Limb (tissue), 2 donors: ENCODE measurements at regions not wholly inside any gene's neighbourhood (a gene's known extent, or its start where the extent isn't known, plus 50 kb on each side); places are given as distances from the start of the nearest gene placed in this dataset.

Experiments used
- DNase-seq, 2 donors: peaks; one replicate each; pipeline ENCODE4 v3.0.0-alpha.2; 2016; ENCODE audit errors: extremely low spot score in 2 of 2

- DNase-seq, result no peak
Observed at GRCh38 chr11:11140510-11140909, 212.5 kb downstream of the CSNK2A3 start.

DNA sequence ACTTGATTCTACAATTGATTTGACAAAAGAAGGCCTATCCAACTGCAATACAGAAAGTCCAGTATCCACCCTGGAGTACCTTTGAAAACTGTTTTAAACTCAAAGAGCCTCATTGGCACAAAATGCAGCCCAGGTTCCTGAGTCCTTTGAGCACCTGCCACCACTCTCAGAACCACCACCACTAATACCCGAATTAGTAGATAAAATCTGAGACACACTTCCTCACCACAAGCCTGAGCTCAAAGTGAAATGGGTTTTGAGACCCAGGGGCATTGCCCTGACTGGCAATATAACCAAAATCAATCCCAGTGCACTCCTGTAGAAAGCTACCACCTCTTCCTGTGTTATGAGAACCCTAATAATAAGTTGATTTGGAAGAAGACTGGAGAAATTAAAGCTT lies 215.7 kb downstream of the CSNK2A3 start:
- DNase-seq, result no peak

GRCh38 chr11:11135820-11136476 lies 217.1 kb downstream of the CSNK2A3 start:
- no peak for DNase-seq

DNA sequence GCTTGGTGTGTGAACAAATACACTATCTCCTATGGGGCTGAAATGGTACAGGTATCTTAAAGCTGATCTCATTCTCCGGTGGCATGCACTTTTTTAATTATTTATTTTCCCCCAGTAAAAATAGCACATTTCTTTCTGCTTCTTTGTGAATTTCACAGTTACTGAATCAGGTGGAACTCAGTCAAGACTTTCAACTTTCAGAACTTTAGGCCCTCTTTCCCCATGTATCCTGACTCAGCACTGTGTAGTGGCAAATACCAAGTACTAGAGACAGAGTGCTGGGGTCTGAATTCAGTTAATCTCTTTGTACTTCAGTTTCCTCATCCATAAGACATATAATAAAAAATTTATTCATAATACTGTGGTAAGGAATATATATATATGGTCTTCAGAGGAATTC lies 223.9 kb downstream of the CSNK2A3 start:
- DNase-seq, result no peak

DNA sequence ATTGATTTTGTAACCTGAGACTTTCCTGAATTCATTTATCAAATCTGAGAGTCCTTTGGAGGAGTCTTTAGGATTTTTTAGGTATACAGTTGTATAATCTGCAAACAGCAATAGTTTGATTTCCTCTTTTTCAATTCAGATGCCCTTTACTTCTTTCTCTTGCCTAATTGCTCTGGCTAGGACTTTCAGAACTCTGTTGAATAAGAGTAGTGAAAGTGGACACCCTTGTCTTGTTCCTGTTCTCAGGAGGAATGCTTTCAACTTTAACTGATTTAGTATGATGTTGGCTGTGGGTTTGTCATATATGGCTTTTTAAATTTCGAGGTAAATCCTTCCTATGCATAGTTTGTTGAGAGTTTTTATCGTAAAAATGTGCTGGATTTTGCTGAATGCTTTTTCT lies 227.4 kb downstream of the CSNK2A3 start:
- no peak for DNase-seq

- no peak for DNase-seq
Observed at GRCh38 chr11:11122749-11123148, 230.3 kb downstream of the CSNK2A3 start.

DNA sequence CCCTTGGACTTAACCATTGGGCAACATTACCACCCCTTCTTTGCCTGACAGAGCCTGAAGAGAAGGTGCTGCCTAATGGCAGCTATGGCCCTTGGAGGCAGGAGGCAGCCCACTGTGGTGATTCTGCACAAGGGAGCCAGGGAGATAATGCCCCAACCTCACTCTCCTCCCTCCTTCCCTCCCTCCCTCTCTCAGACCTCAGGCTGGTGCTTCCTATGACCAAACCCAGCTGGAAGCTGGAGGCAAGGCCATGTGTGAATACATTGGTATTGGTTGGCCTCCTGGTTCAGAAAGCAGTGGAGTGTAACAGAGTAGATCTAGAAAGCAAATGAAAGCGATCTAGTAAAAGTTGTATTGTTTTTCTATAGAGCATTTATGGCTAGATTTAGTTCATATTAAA lies 233.1 kb downstream of the CSNK2A3 start:
- no peak for DNase-seq

- DNase-seq, result no peak
Observed at GRCh38 chr11:11117730-11118129, 235.3 kb downstream of the CSNK2A3 start.

DNA sequence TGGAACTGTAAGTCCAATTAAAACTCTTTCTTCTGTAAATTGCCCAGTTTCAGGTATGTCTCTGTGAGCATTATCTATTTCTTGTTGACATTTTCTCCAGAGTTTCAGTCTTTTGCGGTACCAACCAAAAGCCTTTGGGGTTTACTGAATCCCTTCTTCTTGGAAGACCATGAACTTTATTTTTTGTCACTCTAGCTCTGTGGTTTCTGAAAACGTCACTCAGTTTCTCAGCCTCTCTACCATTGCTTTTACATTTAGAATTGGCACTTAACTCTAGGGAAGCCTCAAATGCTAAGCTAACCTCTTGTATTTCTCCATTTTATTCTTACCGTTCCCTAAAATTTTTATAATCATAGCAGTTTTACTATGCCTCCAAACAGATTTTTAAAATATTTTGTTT lies 237.6 kb downstream of the CSNK2A3 start:
- no peak for DNase-seq

DNA sequence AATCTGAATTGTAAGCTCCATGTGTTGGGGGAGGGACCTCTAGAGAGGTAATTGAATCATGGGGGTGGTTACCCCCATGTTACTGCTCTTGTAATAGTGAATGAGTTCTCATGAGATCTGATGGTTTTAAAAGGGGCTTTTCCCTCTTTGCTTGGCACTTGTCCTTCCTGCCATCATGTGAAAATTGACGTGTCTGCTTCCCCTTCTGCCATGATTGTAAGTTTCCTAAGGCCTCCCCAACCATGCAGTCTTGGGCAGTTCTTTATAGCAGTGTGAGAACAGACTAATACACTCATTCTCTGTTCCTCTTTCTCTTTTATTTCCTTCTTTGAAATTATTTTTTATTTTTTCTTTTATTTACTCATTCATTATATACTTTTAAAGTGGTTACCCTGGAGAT lies 239.4 kb downstream of the CSNK2A3 start:
- DNase-seq, result no peak

- no peak for DNase-seq
Observed at GRCh38 chr11:11108026-11108425, 245.0 kb downstream of the CSNK2A3 start.

GRCh38 chr11:11107076-11107723 lies 245.8 kb downstream of the CSNK2A3 start:
- no peak for DNase-seq

- DNase-seq, result no peak
Observed at GRCh38 chr11:11105361-11105760, 247.5 kb upstream of the ZBED5 start.

GRCh38 chr11:11095831-11096723 lies 238.2 kb upstream of the ZBED5 start:
- no peak for DNase-seq

DNA sequence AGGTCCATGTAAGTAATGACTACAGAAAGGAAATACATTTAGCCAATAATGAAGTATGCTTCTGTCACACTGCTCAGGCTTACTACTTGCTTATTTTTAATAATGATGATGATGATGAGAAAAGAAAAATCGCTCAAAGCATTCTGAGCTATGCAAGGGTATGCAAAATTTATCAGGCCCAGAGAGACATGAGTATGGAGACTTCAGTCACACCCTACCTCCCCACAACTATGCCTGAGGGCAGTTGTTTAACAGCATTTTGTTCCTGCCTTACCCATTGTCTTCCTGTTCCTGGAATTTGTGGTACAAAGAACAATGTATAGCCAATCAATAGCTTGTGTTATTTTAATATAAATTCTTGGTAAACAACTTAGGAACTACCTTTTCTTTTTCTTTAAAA lies 232.6 kb upstream of the ZBED5 start:
- DNase-seq, result no peak

DNA sequence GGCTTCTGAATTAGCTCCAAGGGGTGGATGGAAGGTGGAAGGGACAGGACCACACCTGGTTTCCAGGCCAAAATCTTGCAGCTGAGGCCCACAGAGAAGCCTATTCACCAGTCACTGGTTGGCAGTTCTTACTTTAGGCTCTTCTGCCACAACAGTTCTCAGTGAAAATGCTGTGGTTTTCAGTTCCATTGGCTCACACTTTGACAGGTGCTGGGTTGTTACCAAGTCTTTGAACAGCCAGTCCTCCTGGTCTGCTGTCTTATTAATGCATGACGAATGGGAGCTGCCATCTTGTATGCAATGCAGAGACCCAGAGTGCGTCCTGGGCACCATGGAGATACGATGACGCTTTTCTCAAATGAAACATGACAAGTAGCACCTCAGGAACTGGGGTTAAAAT lies 232.0 kb upstream of the ZBED5 start:
- no peak for DNase-seq

DNA sequence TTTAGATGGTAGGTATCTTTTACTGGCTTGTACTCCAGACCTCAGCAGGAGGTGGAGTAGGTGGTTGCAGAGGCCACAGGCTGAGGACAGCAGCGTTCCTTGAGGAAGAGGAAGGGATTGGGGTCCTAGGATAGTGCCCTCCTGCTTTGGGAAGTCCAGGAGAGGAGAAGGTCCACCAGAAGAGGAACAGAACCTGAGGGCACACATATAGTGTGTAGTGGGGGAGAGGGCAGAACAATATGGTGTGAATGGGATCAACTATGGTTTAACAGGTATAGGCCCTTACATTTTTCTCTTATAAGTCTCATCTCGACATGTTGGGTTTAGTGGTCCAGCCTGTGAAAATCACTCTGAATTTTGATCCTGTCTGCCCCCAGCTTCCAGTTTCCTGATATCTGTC lies 229.1 kb upstream of the ZBED5 start:
- no peak for DNase-seq

DNA sequence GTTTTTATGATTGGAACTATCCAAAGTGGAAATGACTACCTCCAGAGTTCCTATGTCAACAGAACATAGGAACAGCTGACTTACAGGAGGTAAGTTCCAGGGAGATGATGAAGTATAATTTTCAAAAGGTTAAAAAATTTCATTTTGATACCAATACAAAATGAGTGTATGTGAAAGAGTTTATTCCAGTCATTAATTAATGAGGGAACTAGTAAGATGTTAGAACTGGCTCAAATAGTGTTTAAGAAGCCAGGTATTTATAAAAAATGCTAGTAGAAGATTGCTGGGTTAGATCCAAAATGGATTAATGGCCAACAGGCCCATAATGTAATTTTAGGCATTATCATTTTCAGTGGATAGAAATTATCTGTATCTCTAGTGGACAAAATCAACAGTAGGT lies 227.7 kb upstream of the ZBED5 start:
- no peak for DNase-seq

DNA sequence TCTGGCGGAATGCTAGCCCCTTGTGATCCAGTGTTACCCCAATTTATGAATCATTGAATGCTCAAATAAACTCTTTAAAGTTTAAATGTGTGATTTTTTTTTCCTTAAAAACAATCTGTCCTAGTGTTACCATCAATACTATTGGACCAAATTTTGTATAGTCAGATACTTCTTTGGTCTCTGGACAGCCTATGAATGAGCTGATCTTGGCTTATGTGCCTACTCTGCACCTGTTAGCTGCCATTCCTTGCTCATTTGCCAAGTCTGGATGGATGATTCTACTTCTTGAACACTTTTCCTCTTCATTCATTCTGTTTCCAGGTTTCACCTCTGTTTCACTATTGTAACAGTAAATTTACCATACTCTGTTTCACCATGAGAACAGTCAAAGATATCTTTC lies 226.5 kb upstream of the ZBED5 start:
- DNase-seq, result no peak

DNA sequence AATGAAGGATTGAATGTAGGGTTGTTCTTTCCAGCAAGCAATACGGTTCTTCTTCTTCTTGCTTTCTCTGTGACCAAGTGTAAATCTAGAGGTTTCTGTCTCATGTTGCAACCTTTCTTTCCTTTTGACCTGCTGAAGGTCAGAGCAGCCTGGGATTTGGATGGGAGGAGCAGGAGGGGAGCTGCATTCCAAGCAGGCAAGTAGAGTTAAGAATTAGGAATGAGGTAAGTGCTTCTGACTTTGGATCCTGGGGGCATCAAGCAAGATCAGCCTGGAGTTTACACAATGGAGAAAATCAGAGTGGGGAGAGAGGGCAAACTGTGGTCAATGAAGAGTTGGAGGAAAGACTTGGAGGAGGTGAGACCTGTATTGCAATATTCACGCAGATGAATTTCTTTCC lies 225.6 kb upstream of the ZBED5 start:
- DNase-seq, result no peak

DNA sequence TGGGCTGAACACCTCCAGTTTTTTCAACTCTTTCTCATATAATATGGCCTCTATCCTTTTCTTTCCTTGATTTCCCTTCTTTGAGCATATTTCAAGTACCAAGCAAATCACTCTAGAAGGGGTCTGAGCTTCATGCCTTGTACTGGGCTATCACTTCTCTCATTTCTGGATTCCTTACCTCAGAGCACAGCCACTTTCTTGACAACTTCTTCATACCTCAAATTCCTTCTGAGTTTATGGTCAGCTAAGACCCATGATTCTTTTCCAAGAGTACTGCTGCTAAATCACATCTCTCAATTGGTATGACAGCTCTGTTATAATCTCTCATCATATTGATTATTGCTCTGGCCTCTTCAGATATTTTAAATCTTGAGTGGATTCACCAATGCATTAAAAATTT lies 224.8 kb upstream of the ZBED5 start:
- no peak for DNase-seq

DNA sequence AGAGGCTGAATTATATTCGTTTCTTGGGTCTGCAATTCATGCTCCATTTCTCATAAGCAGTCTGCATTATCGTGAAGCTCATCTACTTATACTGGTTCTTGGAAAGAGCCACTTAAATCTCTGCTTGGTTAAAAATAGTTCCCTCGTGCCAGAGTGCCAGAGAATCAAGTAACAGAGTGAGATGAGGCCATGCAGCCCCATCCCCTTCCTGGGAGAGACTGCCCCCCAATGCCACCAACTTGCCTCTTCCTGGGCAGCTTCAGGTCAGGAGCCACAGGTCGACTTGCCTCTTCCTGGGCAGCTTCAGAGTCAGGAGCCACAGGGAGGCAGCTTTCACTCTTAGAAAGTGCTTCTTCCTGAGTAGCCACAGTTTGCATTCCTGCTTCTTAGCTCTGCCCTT lies 223.9 kb upstream of the ZBED5 start:
- no peak for DNase-seq

- no peak for DNase-seq
Observed at GRCh38 chr11:11081288-11081687, 223.4 kb upstream of the ZBED5 start.
